ENCODE measurements at regions not wholly inside any gene's neighbourhood (a gene's known extent, or its start where the extent isn't known, plus 50 kb on each side); places are given as distances from the start of the nearest gene placed in this dataset.
"Not testable (repeated sequence)": the region's sequence is repeated elsewhere in the genome, so short reads cannot be mapped to it uniquely, and the experiment has no call there.

DNA sequence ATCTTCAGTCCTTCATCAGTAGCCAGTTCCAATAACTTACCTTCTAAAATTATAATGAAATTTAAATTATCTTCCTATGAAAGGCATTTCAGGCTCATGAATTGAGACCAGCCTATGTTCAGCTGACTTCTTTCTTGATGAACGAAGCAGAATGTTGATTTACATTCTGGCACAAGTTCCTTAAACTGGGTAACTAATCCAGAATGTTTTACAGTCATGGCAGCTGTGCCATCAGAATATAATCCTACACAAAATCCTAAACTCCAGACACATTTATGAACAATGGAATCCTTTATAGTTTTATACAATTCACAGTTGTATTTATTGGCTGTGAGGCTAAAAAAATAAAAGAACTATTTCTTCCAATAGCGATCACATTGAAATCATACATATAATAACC, 97.3 kb upstream of the CPM start:
- no peak for DNase-seq

DNA sequence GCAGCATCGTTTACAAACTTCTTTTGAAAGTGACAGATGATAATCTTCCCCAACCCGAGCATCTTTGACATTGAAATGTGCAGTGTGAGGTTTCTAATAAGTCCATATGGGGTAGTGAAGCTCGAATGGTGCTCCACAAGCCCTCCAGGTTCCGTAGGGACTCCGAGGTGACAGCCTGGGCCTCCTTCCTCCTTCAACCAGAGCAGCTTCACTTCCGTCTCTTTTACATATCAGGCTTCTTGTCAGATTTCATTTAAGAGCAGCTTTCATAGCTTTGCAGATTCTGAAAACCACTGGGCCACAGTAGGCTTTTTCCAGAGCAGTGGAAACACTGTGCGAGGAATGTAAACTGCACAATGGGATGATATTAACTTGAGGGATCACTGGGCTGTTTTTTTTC, 103.6 kb upstream of the CPM start:
- no peak for DNase-seq

DNA sequence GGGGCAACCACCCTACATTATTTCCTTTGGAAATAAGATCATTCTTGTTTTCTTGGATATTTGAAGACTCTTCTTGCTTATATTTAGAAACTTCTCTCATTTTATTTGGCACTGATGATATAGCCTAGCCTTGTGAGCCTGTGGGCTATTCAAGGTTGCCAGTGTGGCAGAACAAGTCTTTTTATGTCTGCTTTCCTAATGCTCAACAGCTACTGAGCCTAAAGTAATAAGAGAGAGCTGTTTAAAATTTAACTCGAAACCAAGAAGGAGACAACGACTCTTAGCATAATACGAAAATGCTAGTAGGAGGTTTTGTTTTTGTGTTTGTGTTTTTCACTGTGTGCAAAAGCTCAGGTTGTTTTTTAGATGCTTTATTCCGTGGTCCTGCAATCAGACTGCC, 104.0 kb upstream of the CPM start:
- DNase-seq: no peak

DNA sequence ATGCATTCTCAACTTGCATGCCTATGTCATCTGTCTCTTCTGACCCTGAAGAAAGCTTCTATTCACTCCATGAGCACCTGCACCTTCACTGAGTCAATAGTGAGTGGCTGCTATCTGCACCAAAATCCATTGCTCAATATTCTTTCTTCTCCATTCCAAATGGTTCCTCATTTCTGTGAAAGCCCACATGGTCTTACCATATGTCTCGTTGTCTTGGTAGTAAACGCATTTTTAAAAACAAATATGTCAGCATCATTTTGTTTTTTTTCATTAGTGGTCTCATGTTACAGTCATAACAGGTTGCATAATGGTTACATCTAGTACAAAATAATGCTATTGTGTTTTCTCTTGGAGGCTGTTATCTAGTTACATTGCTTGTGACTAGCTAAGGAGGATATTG, 106.9 kb upstream of the CPM start:
- DNase-seq: peak; percentile 0

DNA sequence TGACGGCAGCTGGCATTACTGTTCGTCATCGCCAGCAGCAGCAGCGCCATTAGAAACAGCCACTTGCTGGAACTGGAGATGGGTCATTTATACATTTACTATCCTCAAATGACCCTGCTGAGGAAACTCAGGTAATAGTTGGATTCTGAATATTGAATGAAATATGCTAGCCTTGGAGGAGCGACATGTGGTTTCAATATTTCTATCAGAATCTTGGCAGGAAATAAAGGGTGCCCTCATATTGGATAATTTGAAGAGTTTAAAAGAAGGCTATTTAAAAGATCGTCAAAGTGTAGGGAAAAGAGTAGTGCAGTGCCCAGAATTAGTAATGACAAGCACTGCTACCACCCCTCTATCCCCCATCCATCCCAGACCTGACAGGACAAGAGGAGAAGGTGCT, 109.6 kb upstream of the CPM start:
- DNase-seq: no peak

DNA sequence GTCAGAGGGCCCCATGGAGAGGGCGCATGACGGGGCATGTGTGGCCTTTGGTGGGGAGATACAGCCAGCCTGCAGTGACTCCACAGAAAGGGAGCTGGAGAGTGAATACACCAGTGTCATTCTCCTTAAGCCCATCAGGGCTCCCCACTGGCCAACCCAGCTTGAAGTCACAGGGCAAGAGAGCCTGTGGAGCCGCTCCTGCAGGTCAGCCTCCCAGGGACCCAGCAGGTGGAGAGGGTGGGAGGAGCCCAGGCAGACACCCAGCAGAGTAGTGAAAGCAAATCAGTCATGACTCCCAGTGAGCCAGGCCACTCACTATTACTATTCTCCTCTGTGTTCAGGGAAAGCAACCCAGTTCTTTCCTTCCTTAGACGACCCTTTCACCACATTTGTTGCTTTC, 110.0 kb upstream of the CPM start:
- peak; percentile 17 for DNase-seq

DNA sequence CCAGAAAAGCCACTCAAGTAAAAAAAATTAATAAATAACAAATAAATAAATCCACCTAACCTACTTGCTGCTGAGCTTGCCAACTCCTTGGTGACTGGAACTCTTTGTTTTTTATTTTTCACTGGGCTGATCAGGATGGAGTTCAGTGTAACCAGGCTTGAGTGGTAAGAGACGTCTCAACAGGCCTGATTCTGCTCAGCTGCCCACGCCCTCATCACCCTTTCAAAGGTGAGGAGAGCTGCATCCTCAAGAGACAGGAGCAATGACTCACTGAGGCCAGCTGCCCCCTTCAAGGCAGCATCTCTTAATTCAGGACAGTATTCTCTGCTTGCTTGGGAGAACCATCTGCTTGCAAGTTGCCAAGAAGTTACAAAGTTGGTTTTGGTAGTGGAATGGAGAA, 111.9 kb upstream of the CPM start:
- DNase-seq: no peak

DNA sequence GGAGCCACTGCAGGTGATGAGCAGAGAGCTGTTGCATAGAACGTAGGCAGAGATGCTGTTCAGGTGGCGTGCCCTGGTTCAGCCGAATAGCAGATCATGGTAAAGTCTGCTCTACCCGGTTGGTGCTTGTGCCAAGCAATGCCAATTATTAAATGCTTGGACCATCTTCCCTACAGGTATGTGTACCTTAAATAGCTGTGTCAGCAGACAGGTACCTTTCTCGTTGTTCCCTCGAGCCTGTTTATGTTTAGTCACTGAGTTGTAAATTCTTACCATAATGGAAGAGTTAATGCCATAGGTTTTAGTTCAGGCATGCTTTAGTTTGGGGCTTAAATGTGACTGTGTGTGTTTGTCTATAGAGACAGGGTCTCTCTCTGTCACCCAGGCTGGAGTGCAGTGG, 112.5 kb upstream of the CPM start:
- DNase-seq: no peak

DNA sequence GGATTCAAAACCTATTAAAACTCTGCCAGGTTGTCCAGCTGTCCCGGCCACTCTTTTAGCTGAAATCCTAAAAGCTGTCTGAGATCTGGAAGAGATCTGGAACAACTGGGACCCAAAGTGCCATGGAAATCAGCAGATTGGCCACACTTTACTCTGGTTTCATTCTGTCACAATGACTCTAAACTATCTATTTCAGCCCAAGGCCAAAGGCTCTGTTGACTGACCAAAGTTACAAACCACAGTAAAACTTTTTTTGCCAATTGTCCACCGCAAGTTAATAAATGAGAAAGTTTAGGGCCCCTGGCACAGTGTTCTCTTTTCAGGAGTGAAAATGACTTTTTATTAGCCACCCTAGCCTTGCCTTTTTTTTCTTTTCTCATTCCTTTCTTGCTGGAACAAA, 113.4 kb upstream of the CPM start:
- DNase-seq: no peak

DNA sequence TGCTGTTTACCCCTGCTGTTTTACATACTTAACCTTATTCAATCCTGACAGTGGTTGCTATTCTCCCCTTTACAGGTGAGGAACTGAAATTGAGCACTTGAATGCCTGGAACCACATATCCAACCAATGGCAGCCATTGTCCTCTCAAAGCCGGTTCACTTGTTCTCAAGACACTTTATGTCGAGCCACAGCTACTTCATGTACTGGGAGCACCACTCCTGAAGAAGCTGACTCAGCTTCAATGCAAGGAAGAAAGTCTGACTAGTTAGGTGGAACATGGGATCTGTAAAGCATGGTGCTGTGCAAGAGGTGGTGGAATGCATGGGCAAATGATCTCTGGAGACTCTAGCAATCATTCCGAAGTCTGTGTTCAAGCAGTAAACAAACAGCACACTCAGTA, 113.9 kb upstream of the CPM start:
- DNase-seq: no peak

DNA sequence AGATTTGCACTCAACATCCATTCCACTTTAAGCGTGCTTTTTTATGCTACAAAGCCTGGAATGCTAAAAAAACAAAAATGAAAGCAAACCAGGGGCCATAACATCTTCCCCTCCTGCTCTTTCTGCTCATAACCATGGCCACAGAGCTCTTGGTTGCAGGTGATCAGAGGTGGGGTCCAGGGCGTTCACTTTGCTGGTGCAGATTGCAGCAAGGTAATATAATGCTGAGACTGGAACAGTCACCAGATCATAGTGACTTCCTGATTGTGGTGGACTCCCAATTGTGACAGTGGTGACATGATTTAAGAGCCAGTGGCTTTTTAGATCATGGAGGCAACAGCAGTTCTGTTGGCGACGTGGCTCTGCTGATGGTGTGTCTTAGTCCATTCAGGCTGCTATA, 115.0 kb upstream of the CPM start:
- no peak for DNase-seq

DNA sequence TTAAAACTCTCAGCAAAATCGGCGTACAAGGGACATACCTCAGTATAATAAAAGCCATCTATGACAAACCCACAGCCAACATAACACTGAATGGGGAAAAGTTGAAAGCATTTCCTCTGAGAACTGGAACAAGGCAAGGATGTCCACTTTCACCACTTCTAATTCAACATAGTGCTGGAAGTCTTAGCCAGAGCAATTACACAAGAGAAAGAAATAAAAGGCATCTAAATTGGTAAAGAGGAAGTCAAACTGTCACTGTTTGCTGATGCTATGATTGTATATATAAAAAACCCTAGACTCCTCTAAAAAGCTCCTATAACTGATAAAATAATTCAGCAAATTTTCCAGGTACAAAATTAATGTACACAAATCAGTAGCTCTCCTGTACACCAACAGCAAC, 116.9 kb upstream of the CPM start:
- not testable (repeated sequence) for DNase-seq

DNA sequence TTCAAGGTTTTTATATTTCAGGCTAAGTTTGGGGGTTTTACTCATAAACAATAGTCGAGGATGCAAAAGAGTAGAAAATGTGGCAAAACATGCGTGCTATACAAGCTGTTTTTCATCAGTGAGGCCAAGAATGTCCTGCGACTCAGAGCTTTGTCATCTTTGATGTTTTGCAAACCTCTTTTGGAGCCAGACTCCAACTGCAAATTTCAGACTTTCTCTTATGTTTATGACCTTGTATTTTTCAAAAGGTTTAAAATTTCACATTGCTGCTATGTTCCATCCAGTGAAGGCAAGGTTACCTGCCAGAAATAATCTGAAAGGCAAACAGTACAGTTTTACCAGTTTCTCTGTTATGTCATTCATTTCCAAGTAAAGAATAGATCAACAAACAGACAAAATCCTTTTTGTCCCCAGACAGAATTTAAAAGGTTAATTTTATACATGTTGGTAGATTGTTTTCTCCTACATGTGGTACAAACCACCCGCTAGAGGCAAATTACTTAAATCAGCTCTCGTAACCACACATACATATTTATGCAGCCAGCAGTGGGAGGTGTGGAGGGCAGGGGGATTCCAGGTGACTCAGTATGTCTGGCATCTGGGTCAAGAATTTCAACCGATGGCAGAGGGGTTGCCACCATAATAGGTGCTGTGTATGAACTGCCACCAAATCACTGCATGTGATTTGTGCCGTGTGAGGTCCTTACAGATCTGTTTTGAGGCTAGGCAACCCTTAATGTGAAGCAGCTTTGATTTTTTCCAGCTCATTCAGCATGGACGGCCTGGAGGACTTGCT, 119.8 kb upstream of the CPM start:
- no peak for DNase-seq

DNA sequence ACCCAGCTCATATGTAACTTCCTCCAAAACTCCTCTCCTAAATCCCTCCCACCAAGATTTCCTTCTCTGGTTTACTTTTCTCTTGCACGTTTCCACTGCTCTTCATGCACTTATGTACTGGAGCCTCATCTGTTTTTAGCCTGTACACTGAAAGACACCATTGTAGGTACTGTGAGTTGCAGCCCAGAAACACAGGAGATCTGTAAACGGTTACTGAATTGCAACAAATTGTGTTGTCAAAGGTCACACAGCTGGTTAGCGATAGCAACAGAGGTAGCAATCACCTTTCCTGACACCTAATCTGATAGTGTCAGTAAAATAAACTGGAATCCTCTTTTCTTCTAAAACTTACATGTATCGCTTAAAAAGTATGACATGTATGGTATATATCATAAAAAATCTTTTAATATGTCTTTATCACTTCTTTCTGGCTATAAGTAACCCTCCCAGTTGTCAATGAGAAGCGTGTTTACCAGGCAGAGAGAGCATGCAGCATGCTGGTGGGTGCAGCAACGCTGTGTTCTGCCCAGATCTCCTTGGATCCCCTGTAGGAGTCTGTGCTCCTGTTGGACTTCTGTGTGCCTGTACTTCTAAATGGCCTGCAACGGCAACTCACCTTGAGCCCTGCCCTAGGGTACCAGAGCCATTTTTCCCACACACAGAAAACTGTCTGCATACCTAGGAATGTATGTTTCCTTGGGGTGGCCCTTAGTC, 121.5 kb upstream of the CPM start:
- no peak for DNase-seq

DNA sequence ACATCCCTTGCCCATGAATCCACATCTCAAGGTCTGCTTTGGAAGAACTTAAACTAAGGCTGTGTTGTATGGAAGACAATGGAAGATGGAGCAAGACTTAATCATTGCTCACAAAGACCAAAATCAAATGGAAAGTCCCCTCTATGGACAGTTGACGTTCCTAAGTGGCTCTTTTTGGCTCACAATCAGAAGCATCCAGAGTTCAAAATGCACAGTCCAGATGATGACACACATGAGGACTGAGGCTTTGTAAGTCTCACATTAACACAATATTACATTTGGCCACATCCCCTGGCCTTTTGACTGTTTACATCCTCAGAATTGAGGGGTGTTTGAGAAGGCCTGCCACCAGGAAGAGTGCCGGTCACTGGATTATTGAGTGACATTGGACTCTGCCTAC, 122.3 kb upstream of the CPM start:
- no peak for DNase-seq

DNA sequence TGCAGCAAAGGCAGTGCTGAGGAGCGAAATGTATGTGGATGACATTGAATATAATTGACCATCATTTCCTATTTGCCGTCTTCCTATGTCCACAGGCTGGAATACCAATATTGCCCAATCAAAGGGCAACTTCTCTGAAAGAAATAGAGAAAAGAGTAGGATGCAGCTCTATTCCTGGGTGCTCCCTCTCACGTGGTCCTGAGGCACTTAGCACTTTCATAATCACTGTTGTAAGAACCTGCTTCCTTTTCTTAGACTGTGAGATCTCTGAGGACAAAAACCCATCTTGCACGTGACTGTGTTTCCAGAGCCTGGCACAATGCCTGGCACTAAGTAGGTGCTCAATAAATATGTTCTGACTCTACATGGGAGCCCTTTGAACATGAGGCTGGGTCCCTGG, 122.7 kb upstream of the CPM start:
- DNase-seq: no peak

DNA sequence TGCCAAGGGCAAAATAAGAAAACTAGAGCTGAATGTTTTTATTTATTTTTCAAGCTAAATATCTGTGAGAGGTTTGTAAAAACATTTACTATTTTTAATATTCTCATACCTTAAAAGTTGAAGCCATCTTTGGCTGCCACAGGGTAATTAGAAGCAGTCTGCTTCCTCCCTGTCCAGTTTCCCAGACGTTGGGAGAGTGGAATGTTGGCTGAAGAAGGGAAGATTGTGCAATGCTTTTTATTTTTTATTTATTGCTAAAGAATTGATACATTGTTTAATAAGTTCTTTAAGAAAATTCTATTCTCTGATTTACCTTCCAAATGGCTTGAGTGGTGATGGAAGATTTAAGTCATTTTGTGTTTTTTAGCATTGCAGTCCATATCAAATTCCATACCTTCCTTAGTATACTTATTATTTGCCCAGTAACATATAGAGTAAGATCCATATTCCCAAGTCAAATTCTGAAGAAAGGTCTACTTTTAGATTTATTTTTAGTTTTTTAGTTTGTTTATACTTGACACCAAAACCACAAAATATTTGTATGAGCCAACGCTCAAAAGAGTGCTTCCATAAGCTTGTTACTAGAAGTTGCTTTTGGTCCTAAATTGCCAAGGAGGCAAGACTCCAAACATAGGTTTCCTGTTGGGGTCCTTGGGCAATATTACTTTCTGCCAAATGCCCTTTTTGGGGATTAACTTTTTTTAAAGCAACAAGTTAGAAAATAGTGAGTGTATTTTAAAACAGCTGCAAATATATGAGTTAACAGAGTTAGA, 124.0 kb upstream of the CPM start:
- DNase-seq: no peak

DNA sequence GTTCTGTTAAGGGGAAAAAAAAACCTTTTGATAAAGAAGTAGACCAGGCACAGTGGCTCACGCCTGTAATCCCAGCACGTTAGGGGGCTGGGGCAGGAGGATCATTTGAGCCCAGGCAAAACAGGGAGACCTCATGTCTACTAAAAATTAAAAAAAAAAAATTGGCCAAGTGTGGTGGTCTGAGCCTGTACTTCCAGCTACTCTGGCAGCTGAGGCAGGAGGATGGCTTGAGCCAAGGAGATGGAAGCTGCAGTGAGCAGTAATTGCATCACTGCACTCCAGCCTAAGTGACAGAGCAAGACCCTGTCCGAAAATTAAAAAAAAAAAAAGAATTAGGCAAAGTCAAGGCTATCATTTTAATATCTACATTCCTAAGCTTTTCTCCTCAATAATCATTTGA, 124.8 kb upstream of the CPM start:
- DNase-seq: no peak

DNA sequence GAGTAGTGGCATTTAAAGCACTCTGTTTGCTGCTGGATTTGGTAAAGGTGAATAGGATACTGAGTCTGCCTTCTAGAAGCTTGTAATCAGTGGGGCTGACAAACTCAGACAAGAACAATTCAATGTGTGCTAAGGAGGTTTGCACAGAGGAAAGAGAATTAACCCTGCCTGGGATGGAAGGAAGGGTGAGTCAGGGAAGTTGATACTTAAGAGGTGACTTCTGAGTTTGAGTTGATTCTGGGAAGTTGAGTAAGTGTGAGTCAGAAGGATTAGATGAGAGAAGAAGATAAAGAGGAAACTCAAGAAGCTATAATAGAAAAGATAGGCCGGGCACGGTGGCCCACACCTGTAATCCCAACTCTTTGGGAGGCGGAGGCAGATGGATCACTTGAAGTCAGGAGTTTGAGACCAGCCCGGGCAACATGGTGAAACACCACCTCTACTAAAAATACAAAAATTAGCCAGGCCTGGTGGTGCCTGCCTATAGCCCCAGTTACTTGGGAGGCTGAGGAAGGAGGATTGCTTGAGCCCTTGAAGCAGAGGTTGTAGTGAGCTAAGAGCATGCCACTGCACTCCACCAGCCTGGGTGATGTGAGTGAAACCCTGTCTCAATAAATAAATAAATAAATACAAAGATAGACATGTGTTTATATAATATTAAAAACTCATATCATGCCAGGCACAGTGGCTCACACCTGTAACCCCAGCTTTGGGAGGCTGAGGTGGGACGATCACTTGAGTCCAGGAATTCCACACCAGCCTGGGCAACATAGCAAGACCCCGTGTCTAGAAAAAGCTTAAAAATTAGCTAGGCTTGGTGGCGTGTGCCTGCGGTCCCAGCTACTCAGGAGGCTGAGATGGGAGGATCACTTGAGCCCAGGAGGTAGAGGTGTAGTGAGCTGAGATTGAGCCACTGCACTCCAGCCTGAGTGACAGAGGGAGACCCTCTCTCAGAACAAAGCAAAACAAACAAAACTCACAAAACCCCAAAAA, 126.8 kb upstream of the CPM start:
- DNase-seq: no peak

DNA sequence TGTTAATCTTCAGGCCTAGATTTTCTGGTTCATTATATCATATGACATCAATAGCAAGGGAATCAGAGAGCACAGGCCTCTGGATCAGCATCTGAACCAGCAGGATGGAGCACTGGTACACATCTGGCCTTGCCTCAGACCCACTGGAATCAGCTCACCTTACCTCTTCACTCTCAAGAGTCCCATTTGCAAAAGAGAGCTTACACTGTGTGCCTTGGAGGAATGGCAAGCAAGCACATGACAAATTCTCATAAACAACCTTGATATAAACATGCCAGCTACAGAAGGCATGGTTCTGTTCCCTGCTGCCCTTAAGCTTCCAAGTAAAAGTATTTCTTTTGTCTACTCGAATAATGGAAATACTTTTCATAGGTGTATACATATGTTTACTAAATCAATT, 128.6 kb upstream of the CPM start:
- no peak for DNase-seq

DNA sequence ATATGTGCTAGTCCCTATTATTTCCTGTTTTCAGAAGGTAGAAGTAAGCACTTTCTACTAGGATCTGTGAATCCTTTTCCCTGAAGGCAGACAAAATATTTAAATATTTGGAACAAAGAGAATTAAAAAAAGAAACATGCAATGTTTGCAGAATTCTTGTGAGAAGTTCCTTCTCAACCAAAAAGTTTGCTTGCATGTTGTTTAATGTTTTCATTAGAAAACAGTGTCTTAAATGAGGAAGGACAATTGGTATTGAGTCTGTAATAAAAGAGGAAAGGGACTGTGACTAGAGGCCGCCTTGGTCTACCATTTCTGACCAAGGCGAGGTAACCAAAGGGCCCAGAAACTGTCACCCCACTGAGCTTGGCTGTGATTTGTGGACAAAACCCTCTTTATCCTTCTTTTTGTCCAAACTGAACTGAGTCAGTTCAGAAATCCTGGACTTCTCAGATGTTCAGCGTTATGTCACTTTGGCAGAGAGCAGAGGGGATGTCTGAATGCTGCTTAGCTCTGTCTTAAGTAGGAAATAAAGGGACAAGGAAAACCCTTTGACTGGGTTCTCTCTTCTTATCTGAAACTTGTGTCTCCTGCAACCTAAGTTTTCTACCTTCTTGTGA, 129.8 kb upstream of the CPM start:
- DNase-seq: no peak

DNA sequence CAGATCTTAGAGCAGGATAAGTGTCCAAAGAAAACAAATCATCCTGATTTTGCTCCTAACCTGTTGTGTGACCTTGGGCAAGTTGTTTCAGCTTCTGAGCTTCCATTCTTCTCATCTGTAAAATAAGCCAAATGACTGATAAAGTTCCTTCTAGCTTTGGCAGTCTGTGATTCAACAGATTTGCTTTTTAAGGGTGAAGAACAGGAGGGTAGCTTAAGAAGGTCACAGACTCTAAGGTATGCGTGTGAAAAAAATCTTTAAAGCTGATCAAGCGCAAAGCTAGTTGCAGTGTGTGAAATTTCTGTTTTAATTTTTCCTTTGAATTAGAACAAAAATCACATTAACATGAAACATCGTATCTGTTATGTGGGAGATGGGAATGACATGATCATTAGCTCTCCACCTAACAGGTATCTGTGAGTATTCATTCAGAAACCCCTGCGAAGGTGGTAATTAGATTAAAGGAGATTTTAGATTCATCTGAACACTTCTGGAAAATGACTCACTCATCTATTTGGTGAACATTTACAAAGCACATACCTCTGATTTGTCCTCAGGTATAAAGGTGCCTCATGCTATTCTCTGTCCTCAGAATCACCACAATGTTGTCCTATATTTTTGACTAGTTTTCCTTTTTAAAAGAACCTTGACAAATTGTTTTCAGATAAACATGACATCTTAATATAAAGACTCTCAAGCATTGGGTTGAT, 131.9 kb upstream of the CPM start:
- DNase-seq: no peak
